ENCODE measurements at regions not wholly inside any gene's neighbourhood (a gene's known extent, or its start where the extent isn't known, plus 50 kb on each side); places are given as distances from the start of the nearest gene placed in this dataset.

DNA sequence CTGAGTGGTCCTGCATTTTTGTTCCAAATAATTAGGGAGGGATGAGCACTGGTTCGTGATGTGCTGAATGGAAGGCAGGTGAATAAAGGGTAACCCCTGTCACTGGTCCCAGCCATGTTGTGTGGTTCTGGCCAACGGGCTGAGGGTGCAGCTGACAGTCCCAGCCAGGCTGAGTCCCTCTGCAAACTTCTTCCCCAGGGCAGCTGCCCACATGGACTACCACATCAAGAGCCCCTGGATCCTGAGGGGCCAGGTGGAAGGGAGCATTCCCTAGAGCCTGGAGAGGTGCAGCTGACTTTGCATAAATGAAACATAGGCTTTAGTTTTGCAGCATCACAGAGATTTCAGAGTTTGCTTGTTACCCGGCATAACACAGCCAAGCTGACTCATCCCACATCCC lies 219.8 kb upstream of the MYT1L start:
- TF ChIP-seq EP300 (IDR thresholded peaks at IDR 0.05) = no peak
- TF ChIP-seq POLR2AphosphoS5 (IDR thresholded peaks at IDR 0.05) = no peak
- TF ChIP-seq POLR2A (IDR thresholded peaks at IDR 0.05) = no peak
- no peak for TF ChIP-seq CTCF (IDR thresholded peaks at IDR 0.05)
- Histone ChIP-seq H3K27ac (no peak overlapping the region), H3K4me1 (no peaks in the 10 kb centered on the region), H3K4me3 (no peak overlapping the region), H3K36me3 (no peaks in the 10 kb centered on the region), H3K27me3 (no peaks in the 10 kb centered on the region), H3K9me3 (peaks cover 0 to 16% (median 9%) of the 10 kb centered on the region in 4 donors)
- 75 to 79% methylated on average over 2 to 3 of the region's 3 CpGs for WGBS, 2 donors
- DNase-seq (peak in 1 of 2 donors; percentile 6), ATAC-seq (ENCODE audit: low FRiP score in 2 of 2) (no peak)

DNA sequence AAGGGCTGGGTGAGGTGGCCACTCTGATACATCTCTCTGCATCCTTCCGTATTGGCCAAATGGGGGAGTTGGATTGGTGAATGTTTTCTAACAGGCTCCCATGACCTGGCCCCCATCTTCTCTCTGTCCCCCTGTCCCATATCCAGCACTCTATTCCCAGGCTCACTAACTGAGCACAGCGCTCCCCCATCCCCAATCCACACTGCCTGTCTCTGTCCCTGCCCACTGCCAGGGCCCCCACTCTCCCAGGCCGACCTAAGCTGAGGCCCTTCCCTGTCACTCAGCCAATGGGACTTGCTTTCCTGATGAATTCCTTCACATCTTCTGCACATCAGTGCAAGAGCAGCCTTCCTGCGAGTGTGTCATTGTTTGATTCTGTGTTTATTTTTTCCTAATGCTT lies 216.8 kb upstream of the MYT1L start:
- no peaks in the 10 kb centered on the region for H3K36me3 ChIP-seq
- DNase-seq (no peak), ATAC-seq (ENCODE audit: low FRiP score in 2 of 2) (no peak)
- no peak overlapping the region for H3K27ac ChIP-seq
- no peak for TF ChIP-seq POLR2A (IDR thresholded peaks at IDR 0.05)
- no peak for TF ChIP-seq POLR2AphosphoS5 (IDR thresholded peaks at IDR 0.05)
- no peak for TF ChIP-seq CTCF (IDR thresholded peaks at IDR 0.05)
- no peak for TF ChIP-seq EP300 (IDR thresholded peaks at IDR 0.05)
- peaks cover 0 to 9% (median 6%) of the 10 kb centered on the region in 4 donors for H3K9me3 ChIP-seq
- no peaks in the 10 kb centered on the region for H3K27me3 ChIP-seq
- H3K4me1 ChIP-seq = no peaks in the 10 kb centered on the region
- WGBS, 2 donors = 68 to 76% methylated on average over 4 of the region's 4 CpGs
- H3K4me3 ChIP-seq = no peak overlapping the region

DNA sequence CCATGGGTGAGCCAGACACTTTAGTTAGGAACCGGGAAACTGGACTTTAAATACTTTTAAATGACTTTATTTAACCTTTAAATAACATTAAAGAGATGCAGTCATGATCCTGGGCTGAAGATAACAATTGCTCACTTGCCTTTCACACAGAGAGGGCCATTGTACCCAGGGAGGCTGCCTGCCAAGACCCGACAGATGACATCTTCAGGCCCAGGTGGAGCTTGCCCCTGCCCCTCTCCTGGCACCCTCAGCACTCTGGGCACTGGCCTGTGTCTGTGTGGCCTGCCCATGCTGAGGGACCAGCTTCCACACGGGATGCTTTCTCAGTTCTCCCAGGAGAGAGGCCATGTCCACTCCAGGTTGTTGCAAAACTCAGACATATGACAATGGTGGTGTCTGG lies 216.4 kb upstream of the MYT1L start:
- TF ChIP-seq EP300 (IDR thresholded peaks at IDR 0.05) (no peak), POLR2A (IDR thresholded peaks at IDR 0.05) (no peak), CTCF (IDR thresholded peaks at IDR 0.05) (no peak), POLR2AphosphoS5 (IDR thresholded peaks at IDR 0.05) (no peak)
- Histone ChIP-seq H3K4me3 (no peak overlapping the region), H3K27ac (no peak overlapping the region), H3K27me3 (no peaks in the 10 kb centered on the region), H3K4me1 (no peaks in the 10 kb centered on the region), H3K36me3 (no peaks in the 10 kb centered on the region), H3K9me3 (peaks cover 0 to 4% (median 3%) of the 10 kb centered on the region in 4 donors)
- 48 to 72% methylated on average over 2 to 3 of the region's 3 CpGs for WGBS, 2 donors
- no peak for ATAC-seq (ENCODE audit: low FRiP score in 2 of 2)
- no peak for DNase-seq

GRCh38 chr2:2546046-2546445 lies 215.0 kb upstream of the MYT1L start:
- TF ChIP-seq POLR2A (IDR thresholded peaks at IDR 0.05) (no peak), POLR2AphosphoS5 (IDR thresholded peaks at IDR 0.05) (no peak), CTCF (IDR thresholded peaks at IDR 0.05) (no peak), EP300 (IDR thresholded peaks at IDR 0.05) (no peak)
- Histone ChIP-seq H3K4me3 (no peak overlapping the region), H3K4me1 (no peaks in the 10 kb centered on the region), H3K9me3 (no peaks in the 10 kb centered on the region), H3K27me3 (no peaks in the 10 kb centered on the region), H3K27ac (no peak overlapping the region), H3K36me3 (no peaks in the 10 kb centered on the region)
- DNase-seq (no peak), ATAC-seq (ENCODE audit: low FRiP score in 2 of 2) (no peak)
- 94 to 98% methylated on average over 8 to 9 of the region's 9 CpGs for WGBS, 2 donors

DNA sequence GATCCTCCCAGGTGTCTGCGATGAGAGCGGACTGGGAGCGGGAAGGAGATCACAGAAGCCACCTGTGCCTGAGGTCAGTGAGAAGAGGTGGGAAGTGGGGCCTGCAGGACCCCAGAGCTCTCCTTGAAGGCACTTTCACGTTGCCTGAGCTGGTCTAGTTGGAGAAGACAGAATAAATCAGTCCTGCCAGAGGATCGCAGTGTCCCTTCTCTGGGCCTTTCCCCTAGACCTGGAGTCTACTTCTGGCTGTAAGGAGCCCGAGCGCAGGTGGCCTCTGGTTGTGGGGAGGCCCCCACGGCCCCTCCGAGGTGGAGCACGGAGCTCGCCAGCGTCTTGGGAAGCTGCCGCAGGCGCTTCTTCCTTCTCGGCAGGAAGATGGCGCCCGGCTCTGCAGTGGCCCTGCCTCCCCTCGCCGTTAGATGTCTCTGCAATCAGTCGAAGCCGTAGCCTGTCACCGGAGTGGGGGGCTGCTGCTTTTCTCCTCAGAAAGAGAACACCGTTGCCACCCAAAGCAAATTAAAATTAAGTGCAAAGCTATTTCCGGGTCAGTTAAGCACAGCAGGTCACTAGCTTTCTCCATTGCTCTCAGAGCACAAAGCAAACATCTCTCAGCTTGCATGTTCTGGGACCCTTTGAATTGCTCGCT lies 212.0 kb upstream of the MYT1L start:
- Histone ChIP-seq H3K4me3 (peak overlapping the region in 1 of 4 donors; percentile 1), H3K36me3 (no peaks in the 10 kb centered on the region), H3K9me3 (no peaks in the 10 kb centered on the region), H3K27ac (no peak overlapping the region), H3K27me3 (no peaks in the 10 kb centered on the region), H3K4me1 (no peaks in the 10 kb centered on the region)
- WGBS, 2 donors = 60 to 76% methylated on average over 18 to 25 of the region's 25 CpGs
- TF ChIP-seq EP300 (IDR thresholded peaks at IDR 0.05) (no peak), CTCF (IDR thresholded peaks at IDR 0.05) (no peak), POLR2A (IDR thresholded peaks at IDR 0.05) (no peak)
- DNase-seq (no peak), ATAC-seq (ENCODE audit: low FRiP score in 2 of 2) (no peak)
